Upper lobe of left lung (tissue), 6 donors: ENCODE measurements at regions not wholly inside any gene's neighbourhood (a gene's known extent, or its start where the extent isn't known, plus 50 kb on each side); places are given as distances from the start of the nearest gene placed in this dataset.

Source experiments
- ATAC-seq, 2 donors: fragments of 200-7000 bp; cut with Tn5 transposase; one replicate each; pipeline ENCODE4 v1.9.1; 2022; ENCODE audit warnings: mild to moderate bottlenecking in 2 of 2, moderate library complexity in 2 of 2; ENCODE audit not compliant: low FRiP score in 2 of 2
- DNase-seq, 2 donors: peaks; one replicate each; pipeline ENCODE4 v3.0.0-alpha.2; 2019 to 2020
- H3K27ac ChIP-seq, 4 donors: fragments of 200-600 bp; sonication (generic); one replicate each; pipeline ENCODE4 v1.5.1; 2016 to 2019
- H3K27me3 ChIP-seq, 4 donors: fragments of 200-600 bp; sonication (generic); one replicate each; pipeline ENCODE4 v1.5.1; 2017 to 2019
- H3K36me3 ChIP-seq, 4 donors: fragments of 200-600 bp; sonication (generic); one replicate each; pipeline ENCODE4 v1.5.1; 2016 to 2019
- H3K4me1 ChIP-seq, 4 donors: fragments of 200-600 bp; sonication (generic); one replicate each; pipeline ENCODE4 v1.5.1; 2018 to 2019
- H3K4me3 ChIP-seq, 4 donors: fragments of 200-600 bp; sonication (generic); one replicate each; pipeline ENCODE4 v1.5.1; 2017 to 2019; ENCODE audit warnings: mild to moderate bottlenecking in 2 of 4, moderate library complexity in 1 of 4
- H3K9me3 ChIP-seq, 4 donors: fragments of 200-600 bp; sonication (generic); one replicate each; pipeline ENCODE4 v1.5.1; 2018 to 2019
- EP300 ChIP-seq, 4 donors: sonication (generic); formaldehyde crosslinking; IDR thresholded peaks; one replicate each; pipeline ENCODE4 v1.5.1; 2017; ENCODE audit warnings: antibody characterized with exemption in 4 of 4, control low read depth in 2 of 4
- POLR2A ChIP-seq, 4 donors: fragments of 450-650 bp; IDR thresholded peaks; one replicate each; pipeline ENCODE4 v1.5.1; 2016 to 2017; ENCODE audit warnings: antibody characterized with exemption in 4 of 4, mild to moderate bottlenecking in 2 of 4
- POLR2AphosphoS5 ChIP-seq, 2 donors: sonication (generic); formaldehyde crosslinking; IDR thresholded peaks; one replicate each; pipeline ENCODE4 v1.5.1; 2017; ENCODE audit warnings: antibody characterized with exemption in 2 of 2
- WGBS, 2 donors: methylation state at CpG; one replicate each; pipeline ENCODE4 v1.1.5; 2017 to 2018; 5-methylcytosine and 5-hydroxymethylcytosine counted together
- TF ChIP-seq, protein P1 (sequence below), 6 experiments: fragments of 450-650 bp in 4 of 6; fragments of 200-600 bp in 2 of 6; sonication (generic) in 2 of 6; IDR thresholded peaks; one replicate each; pipeline ENCODE4 v1.5.1; 2016 to 2019; ENCODE audit warnings: antibody characterized with exemption in 6 of 6
- donor health status: DM: no; HTN: no; CAD: no; lungs with moderate emphysema.
- donor health status: DM: no; HTN: yes; CAD: no; lungs with severe emphysema.

DNA sequence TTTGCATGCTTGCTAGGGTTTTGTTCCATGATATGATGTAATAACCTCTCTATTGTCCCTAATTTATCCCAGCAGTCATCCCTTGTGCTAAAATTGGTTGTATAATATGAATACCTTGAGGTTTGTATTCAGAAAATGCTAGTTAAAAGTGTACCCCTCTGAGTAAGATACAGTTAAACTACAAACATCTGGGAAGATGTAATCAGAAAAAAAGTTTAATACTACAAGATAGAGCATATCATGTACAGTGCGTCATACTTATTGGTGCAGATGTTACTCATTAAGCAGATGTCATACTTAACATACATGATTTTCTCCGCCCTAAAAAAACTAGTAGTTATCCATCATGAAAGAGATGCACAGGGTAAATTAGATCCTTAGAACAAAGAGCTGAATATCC lies 336.1 kb upstream of the KCND2 start:
- 90 to 92% methylated on average over 2 of the region's 2 CpGs for WGBS, 2 donors
- H3K4me3 ChIP-seq, result no peak overlapping the region
- no peaks in the 10 kb centered on the region for H3K27me3 ChIP-seq
- peak in 1 of 2 donors; percentile 38 for ATAC-seq
- DNase-seq, result no peak
- H3K36me3 ChIP-seq, result no peaks in the 10 kb centered on the region
- no peaks in the 10 kb centered on the region for H3K9me3 ChIP-seq
- H3K27ac ChIP-seq, result no peak overlapping the region
- no peaks in the 10 kb centered on the region for H3K4me1 ChIP-seq
- no peak for TF ChIP-seq EP300 (IDR thresholded peaks at IDR 0.05)
- TF ChIP-seq, protein P1, sequence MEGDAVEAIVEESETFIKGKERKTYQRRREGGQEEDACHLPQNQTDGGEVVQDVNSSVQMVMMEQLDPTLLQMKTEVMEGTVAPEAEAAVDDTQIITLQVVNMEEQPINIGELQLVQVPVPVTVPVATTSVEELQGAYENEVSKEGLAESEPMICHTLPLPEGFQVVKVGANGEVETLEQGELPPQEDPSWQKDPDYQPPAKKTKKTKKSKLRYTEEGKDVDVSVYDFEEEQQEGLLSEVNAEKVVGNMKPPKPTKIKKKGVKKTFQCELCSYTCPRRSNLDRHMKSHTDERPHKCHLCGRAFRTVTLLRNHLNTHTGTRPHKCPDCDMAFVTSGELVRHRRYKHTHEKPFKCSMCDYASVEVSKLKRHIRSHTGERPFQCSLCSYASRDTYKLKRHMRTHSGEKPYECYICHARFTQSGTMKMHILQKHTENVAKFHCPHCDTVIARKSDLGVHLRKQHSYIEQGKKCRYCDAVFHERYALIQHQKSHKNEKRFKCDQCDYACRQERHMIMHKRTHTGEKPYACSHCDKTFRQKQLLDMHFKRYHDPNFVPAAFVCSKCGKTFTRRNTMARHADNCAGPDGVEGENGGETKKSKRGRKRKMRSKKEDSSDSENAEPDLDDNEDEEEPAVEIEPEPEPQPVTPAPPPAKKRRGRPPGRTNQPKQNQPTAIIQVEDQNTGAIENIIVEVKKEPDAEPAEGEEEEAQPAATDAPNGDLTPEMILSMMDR (IDR thresholded peaks at IDR 0.05), result no peak
- TF ChIP-seq POLR2AphosphoS5 (IDR thresholded peaks at IDR 0.05), result no peak
- TF ChIP-seq POLR2A (IDR thresholded peaks at IDR 0.05), result no peak

DNA sequence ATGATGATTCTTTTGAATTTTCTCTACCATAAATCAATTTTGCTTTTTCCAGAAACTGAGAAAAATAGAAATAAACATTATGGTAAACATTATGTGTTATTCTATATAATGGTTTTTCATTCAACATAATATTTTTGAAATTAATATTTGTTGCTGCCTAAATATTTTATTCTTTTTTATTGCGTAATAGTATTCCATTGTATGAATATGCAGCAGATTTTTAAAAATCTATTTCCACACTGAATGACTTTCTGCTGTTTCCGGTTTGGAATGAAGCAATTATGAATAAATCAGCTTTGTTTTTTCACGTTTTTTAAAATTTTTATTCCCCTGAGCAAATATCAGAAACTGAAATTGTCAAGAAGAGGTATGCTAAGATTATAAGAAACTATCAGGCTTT lies 335.2 kb upstream of the KCND2 start:
- TF ChIP-seq POLR2AphosphoS5 (IDR thresholded peaks at IDR 0.05) (no peak), POLR2A (IDR thresholded peaks at IDR 0.05) (no peak), EP300 (IDR thresholded peaks at IDR 0.05) (no peak)
- TF ChIP-seq, protein P1 (IDR thresholded peaks at IDR 0.05), result no peak
- DNase-seq (no peak), ATAC-seq (no peak)
- H3K36me3 ChIP-seq, result no peaks in the 10 kb centered on the region
- no peak overlapping the region for H3K27ac ChIP-seq
- H3K4me1 ChIP-seq, result no peaks in the 10 kb centered on the region
- H3K9me3 ChIP-seq, result no peaks in the 10 kb centered on the region
- no peak overlapping the region for H3K4me3 ChIP-seq
- WGBS, 2 donors, result 76 to 83% methylated on average over 3 of the region's 3 CpGs
- no peaks in the 10 kb centered on the region for H3K27me3 ChIP-seq

DNA sequence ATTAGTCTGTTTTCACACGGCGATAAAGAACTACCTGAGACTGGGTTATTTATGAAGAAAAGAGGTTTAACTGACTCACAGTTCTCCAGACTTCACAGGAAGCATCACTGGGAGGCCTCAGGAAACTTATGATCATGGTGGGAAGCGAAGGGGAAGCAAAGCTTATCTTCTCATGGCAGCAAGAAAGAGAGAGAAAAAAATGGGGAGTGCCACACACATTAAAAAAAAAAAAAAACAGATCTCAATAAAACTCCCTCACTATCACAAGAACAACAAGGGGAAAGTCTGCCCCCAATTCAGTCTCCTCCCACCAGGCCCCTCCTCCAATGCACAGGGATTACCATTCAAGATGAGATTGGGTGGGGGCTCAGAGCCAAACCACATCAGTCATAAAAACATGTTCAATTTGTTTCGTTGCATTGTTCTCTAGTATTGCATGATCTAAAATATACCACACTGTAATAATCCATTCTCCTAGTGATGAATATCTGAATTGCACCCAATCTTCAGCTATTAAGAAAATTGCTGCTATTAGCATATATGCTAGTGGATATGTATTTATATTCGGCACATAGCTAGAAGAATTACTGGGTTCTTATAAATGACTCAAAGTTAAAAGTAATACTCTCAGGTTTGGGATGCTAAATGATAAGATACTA lies 328.9 kb upstream of the KCND2 start:
- no peaks in the 10 kb centered on the region for H3K4me1 ChIP-seq
- no peak for TF ChIP-seq POLR2AphosphoS5 (IDR thresholded peaks at IDR 0.05)
- TF ChIP-seq, protein P1 (IDR thresholded peaks at IDR 0.05), result no peak
- TF ChIP-seq EP300 (IDR thresholded peaks at IDR 0.05), result no peak
- TF ChIP-seq POLR2A (IDR thresholded peaks at IDR 0.05), result no peak
- no peaks in the 10 kb centered on the region for H3K36me3 ChIP-seq
- H3K9me3 ChIP-seq, result no peaks in the 10 kb centered on the region
- H3K4me3 ChIP-seq, result no peak overlapping the region
- DNase-seq, result no peak
- no peak for ATAC-seq
- no peaks in the 10 kb centered on the region for H3K27me3 ChIP-seq
- 60 to 73% methylated on average over 5 of the region's 5 CpGs for WGBS, 2 donors
- H3K27ac ChIP-seq, result no peak overlapping the region

DNA sequence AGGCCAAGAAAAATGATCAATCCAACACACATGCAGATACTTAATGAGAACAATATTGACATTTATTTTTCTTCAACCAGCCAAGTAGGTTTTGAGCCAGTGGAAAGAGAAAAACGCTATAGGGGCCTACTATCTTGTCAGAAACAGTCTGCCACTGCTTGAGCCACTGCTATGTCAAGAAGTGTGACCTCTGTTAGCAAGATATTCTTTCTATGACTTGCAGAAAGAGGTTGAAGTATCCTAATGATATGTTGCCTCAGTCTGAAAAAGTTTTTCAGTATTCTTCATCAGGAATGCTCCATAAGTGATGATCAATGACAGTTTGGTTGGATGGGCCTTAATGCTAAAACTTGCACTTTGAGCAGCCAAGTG lies 328.4 kb upstream of the KCND2 start:
- 38 to 48% methylated on average over 1 of the region's 1 CpG for WGBS, 2 donors
- ATAC-seq, result no peak
- no peak overlapping the region for H3K27ac ChIP-seq
- H3K27me3 ChIP-seq, result no peaks in the 10 kb centered on the region
- H3K9me3 ChIP-seq, result no peaks in the 10 kb centered on the region
- TF ChIP-seq POLR2AphosphoS5 (IDR thresholded peaks at IDR 0.05), result no peak
- no peak for DNase-seq
- H3K36me3 ChIP-seq, result no peaks in the 10 kb centered on the region
- no peak overlapping the region for H3K4me3 ChIP-seq
- H3K4me1 ChIP-seq, result no peaks in the 10 kb centered on the region

DNA sequence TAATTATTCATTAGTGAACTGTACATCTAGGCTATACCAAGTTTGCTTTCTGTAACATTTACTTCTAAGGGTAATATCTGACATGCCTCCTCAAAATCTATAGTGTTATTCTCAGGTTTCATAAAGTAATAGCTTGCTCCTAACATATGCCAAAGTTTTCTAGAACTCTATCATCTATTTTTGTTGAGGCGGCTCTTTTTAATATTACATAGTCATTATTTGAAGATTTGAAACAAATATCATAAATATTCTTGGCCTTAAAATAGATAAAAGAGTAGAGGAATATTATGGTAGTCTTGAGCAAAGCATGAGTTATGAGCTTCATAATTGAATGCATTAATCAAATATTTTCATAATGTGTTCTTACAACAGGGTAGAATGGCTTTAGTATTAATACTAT lies 327.2 kb upstream of the KCND2 start:
- no peak for DNase-seq
- Histone ChIP-seq H3K36me3 (no peaks in the 10 kb centered on the region), H3K27ac (no peak overlapping the region), H3K4me1 (no peaks in the 10 kb centered on the region), H3K27me3 (no peaks in the 10 kb centered on the region), H3K4me3 (no peak overlapping the region), H3K9me3 (no peaks in the 10 kb centered on the region)
- 92 to 100% methylated on average over 1 of the region's 1 CpG for WGBS, 2 donors
- TF ChIP-seq, protein P1 (IDR thresholded peaks at IDR 0.05), result no peak
- TF ChIP-seq POLR2A (IDR thresholded peaks at IDR 0.05) (no peak), EP300 (IDR thresholded peaks at IDR 0.05) (no peak), POLR2AphosphoS5 (IDR thresholded peaks at IDR 0.05) (no peak)
- ATAC-seq, result no peak
